ENCODE measurements at regions not wholly inside any gene's neighbourhood (a gene's known extent, or its start where the extent isn't known, plus 50 kb on each side); places are given as distances from the start of the nearest gene placed in this dataset.

DNA sequence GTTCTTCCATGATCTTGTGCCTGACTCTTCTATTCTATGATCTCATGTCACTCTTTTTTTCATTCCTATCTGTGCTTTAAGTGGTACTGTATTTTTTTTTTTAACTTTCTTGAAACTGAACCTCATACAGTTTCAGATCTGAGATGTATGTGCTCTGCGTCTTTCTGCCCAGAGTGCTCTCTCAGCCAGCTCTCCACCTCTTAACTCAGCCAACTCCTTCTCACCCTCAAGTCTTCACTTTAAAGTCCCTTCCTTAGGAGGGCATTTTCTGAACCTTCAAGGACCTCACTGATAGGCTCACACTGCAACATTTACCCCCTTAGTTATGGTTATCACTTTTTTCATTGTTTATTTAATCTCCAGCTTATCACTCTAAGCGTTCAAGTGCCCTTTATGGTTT lies 158.7 kb downstream of the IRS2 start:
- Histone ChIP-seq H3K36me3 (ENCODE audit: low read depth) (no peaks in the 10 kb centered on the region), H3K4me3 (no peak overlapping the region), H3K4me1 (replicated peaks; ENCODE audit: insufficient read depth) (peaks cover 12% of the 10 kb centered on the region; the same call in 1 of the 2 replicates), H4K20me1 (ENCODE audit: insufficient read depth) (no peaks in the 10 kb centered on the region), H3F3A (ENCODE audit: insufficient read depth, low read depth) (no peaks in the 10 kb centered on the region), H2AFZ (no peak overlapping the region), H3K79me2 (ENCODE audit: low read depth) (no peaks in the 10 kb centered on the region), H3K27me3 (ENCODE audit: insufficient read depth, low read depth) (no peaks in the 10 kb centered on the region), H3K9me3 (ENCODE audit: insufficient read depth, low read depth) (no peaks in the 10 kb centered on the region; the same call in 1 of the 2 replicates), H3K9me2 (ENCODE audit: insufficient read depth) (no peaks in the 10 kb centered on the region), H3K4me2 (no peak overlapping the region), H3K27ac (no peak overlapping the region)
- ChIA-PET CTCF (no interaction called here), POLR2A (ENCODE audit: unreplicated experiment) (no interaction called here)
- intact Hi-C loops (cut with micrococcal nuclease; ENCODE audit: unreplicated experiment) = no loop called here
- DNase-seq = no peak
- no peak for TF ChIP-seq EZH2 (IDR thresholded peaks at IDR 0.05; ENCODE audit: low read depth)
- TF ChIP-seq, protein P1, sequence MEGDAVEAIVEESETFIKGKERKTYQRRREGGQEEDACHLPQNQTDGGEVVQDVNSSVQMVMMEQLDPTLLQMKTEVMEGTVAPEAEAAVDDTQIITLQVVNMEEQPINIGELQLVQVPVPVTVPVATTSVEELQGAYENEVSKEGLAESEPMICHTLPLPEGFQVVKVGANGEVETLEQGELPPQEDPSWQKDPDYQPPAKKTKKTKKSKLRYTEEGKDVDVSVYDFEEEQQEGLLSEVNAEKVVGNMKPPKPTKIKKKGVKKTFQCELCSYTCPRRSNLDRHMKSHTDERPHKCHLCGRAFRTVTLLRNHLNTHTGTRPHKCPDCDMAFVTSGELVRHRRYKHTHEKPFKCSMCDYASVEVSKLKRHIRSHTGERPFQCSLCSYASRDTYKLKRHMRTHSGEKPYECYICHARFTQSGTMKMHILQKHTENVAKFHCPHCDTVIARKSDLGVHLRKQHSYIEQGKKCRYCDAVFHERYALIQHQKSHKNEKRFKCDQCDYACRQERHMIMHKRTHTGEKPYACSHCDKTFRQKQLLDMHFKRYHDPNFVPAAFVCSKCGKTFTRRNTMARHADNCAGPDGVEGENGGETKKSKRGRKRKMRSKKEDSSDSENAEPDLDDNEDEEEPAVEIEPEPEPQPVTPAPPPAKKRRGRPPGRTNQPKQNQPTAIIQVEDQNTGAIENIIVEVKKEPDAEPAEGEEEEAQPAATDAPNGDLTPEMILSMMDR (conservative IDR thresholded peaks at IDR 0.05) = no peak
- BruUV-seq (replicated peaks) = no TSS peak

DNA sequence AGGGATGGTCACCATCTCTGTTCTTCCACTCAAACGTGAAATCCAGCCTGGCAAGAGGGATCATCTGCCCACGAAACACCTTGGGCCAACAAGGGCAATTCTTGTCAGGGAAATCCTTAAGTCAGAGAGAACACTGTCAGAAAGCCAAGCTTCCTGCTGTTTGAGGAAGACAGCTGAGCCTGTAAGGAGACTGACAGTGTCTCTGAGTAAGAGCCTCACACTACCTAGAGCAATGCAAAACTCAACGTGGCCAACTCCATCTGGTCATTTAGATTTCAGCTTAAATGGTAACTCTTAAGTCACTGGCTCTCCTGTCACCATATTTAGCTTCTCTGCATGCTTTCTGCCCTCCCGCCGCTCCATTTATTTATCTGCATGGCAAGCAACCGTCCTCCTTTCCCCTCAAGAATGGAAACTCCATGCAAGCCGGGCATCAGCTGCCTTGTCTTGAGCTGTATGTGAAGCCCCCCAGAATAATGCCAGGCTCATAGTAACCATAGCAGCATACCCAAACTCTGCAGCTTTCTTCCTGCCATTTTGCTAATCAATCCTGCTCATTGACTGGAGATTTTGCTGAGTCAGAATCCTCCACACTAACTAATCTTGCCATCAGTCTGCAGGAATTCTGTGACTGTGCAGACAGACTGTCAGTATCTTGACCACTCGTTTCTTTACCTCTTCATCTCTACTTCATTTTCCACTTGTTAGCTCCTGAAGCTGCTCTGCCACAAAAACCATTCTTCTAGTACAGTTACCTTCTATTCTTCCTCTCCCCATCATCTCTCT lies 159.8 kb downstream of the IRS2 start:
- intact Hi-C loops (cut with micrococcal nuclease; ENCODE audit: unreplicated experiment) = no loop called here
- ChIA-PET POLR2A (ENCODE audit: unreplicated experiment) (no interaction called here), CTCF (no interaction called here)
- H3K4me3 ChIP-seq = no peak overlapping the region
- H3K4me2 ChIP-seq = no peak overlapping the region
- no peak for DNase-seq
- no peaks in the 10 kb centered on the region for H3K9me2 ChIP-seq (ENCODE audit: insufficient read depth)
- H3K36me3 ChIP-seq (ENCODE audit: low read depth) = no peaks in the 10 kb centered on the region
- H3K4me1 ChIP-seq (replicated peaks; ENCODE audit: insufficient read depth) = peaks cover 12% of the 10 kb centered on the region; the same call in 1 of the 2 replicates
- H2AFZ ChIP-seq = no peak overlapping the region
- TF ChIP-seq EZH2 (IDR thresholded peaks at IDR 0.05; ENCODE audit: low read depth) = no peak
- TF ChIP-seq, protein P1 (conservative IDR thresholded peaks at IDR 0.05) = no peak
- no peaks in the 10 kb centered on the region for H3F3A ChIP-seq (ENCODE audit: insufficient read depth, low read depth)
- no peaks in the 10 kb centered on the region; the same call in 1 of the 2 replicates for H3K9me3 ChIP-seq (ENCODE audit: insufficient read depth, low read depth)
- no TSS peak for BruUV-seq (replicated peaks)
- H3K79me2 ChIP-seq (ENCODE audit: low read depth) = no peaks in the 10 kb centered on the region
- no peaks in the 10 kb centered on the region for H4K20me1 ChIP-seq (ENCODE audit: insufficient read depth)
- no peaks in the 10 kb centered on the region for H3K27me3 ChIP-seq (ENCODE audit: insufficient read depth, low read depth)
- no peak overlapping the region for H3K27ac ChIP-seq

DNA sequence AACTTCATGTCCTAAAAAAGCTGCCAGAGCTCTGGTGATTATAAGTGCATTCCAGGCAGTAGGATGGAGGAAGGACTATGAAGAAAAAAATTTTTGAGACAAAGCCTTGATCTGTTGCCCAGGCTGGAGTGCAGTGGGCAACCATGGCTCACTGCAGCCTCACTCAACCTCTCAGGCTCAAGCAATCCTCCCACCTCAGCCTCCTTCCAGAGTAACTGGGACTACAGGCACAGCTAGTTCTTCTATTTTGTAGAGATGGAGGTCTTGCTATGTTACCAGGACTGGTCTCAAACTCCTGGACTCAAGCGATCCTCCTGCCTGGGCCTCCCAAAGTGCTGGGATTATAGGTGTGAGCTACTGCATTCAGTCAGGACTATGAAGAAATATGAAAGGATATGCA lies 161.2 kb downstream of the IRS2 start:
- no peak overlapping the region for H3K4me2 ChIP-seq
- no peak overlapping the region for H3K27ac ChIP-seq
- H2AFZ ChIP-seq = no peak overlapping the region
- no peaks in the 10 kb centered on the region for H3K36me3 ChIP-seq (ENCODE audit: low read depth)
- no peaks in the 10 kb centered on the region for H4K20me1 ChIP-seq (ENCODE audit: insufficient read depth)
- no TSS peak for BruUV-seq (replicated peaks)
- H3K9me3 ChIP-seq (ENCODE audit: insufficient read depth, low read depth) = no peaks in the 10 kb centered on the region; the same call in 1 of the 2 replicates
- no peak for TF ChIP-seq EZH2 (IDR thresholded peaks at IDR 0.05; ENCODE audit: low read depth)
- TF ChIP-seq, protein P1 (conservative IDR thresholded peaks at IDR 0.05) = no peak
- no peaks in the 10 kb centered on the region for H3K9me2 ChIP-seq (ENCODE audit: insufficient read depth)
- peaks cover 12% of the 10 kb centered on the region; the same call in 1 of the 2 replicates for H3K4me1 ChIP-seq (replicated peaks; ENCODE audit: insufficient read depth)
- ChIA-PET CTCF (no interaction called here), POLR2A (ENCODE audit: unreplicated experiment) (no interaction called here)
- no peaks in the 10 kb centered on the region for H3K79me2 ChIP-seq (ENCODE audit: low read depth)
- no peaks in the 10 kb centered on the region for H3K27me3 ChIP-seq (ENCODE audit: insufficient read depth, low read depth)
- no peaks in the 10 kb centered on the region for H3F3A ChIP-seq (ENCODE audit: insufficient read depth, low read depth)
- H3K4me3 ChIP-seq = no peak overlapping the region
- intact Hi-C loops (cut with micrococcal nuclease; ENCODE audit: unreplicated experiment) = no loop called here
- DNase-seq = no peak
